Upper lobe of left lung (tissue), 4 donors: ENCODE measurements at regions not wholly inside any gene's neighbourhood (a gene's known extent, or its start where the extent isn't known, plus 50 kb on each side); places are given as distances from the start of the nearest gene placed in this dataset.

ENCODE experiments used
- POLR2A ChIP-seq, 4 donors: fragments of 450-650 bp; IDR thresholded peaks; one replicate each; pipeline ENCODE4 v1.5.1; 2016 to 2017; ENCODE audit warnings: antibody characterized with exemption in 4 of 4, mild to moderate bottlenecking in 2 of 4
- POLR2AphosphoS5 ChIP-seq, 2 donors: sonication (generic); formaldehyde crosslinking; IDR thresholded peaks; one replicate each; pipeline ENCODE4 v1.5.1; 2017; ENCODE audit warnings: antibody characterized with exemption in 2 of 2
- TF ChIP-seq, protein P1 (sequence below), 6 experiments: fragments of 450-650 bp in 4 of 6; fragments of 200-600 bp in 2 of 6; sonication (generic) in 2 of 6; IDR thresholded peaks; one replicate each; pipeline ENCODE4 v1.5.1; 2016 to 2019; ENCODE audit warnings: antibody characterized with exemption in 6 of 6

DNA sequence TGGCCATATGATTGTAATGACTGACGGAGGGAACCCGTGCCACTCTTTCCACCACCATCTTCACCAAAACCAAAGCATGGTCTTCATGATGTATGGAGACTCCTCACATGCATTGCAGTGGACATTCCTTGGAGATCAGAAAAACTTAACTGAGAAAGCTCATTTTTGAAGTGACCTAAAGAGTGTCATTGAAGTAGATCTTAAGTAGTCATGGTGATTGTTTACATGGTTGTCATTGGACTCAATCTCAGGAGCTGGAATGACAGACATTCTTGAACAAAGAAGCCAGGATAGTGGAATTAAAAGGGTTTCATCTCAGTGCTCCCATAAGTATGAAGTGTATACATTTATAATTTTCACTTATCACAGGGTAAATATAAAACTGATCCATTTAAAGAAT lies 236.7 kb upstream of the IPO5 start:
- TF ChIP-seq, protein P1, sequence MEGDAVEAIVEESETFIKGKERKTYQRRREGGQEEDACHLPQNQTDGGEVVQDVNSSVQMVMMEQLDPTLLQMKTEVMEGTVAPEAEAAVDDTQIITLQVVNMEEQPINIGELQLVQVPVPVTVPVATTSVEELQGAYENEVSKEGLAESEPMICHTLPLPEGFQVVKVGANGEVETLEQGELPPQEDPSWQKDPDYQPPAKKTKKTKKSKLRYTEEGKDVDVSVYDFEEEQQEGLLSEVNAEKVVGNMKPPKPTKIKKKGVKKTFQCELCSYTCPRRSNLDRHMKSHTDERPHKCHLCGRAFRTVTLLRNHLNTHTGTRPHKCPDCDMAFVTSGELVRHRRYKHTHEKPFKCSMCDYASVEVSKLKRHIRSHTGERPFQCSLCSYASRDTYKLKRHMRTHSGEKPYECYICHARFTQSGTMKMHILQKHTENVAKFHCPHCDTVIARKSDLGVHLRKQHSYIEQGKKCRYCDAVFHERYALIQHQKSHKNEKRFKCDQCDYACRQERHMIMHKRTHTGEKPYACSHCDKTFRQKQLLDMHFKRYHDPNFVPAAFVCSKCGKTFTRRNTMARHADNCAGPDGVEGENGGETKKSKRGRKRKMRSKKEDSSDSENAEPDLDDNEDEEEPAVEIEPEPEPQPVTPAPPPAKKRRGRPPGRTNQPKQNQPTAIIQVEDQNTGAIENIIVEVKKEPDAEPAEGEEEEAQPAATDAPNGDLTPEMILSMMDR (IDR thresholded peaks at IDR 0.05): no peak
- TF ChIP-seq POLR2A (IDR thresholded peaks at IDR 0.05): no peak
- no peak for TF ChIP-seq POLR2AphosphoS5 (IDR thresholded peaks at IDR 0.05)
